Activated CD4-positive, alpha-beta T cell treated with anti-CD3 and anti-CD28 coated beads, Interleukin-2, Interleukin-4, amounts not matched to agents 100 ng/mL and 50 ng/mL, durations not matched to agents 16 hours and 8 hours (primary cell): ENCODE measurements at regions not wholly inside any gene's neighbourhood (a gene's known extent, or its start where the extent isn't known, plus 50 kb on each side); places are given as distances from the start of the nearest gene placed in this dataset.
A peak's percentile ranks its signal among the peaks of the same experiment; 100 is the strongest.
"Not testable (repeated sequence)": the region's sequence is repeated elsewhere in the genome, so short reads cannot be mapped to it uniquely, and the experiment has no call there.

Experiments
- DNase-seq: peaks from one replicate; pipeline ENCODE4 v3.0.0-alpha.2; 2020; ENCODE audit warnings: low spot score

DNA sequence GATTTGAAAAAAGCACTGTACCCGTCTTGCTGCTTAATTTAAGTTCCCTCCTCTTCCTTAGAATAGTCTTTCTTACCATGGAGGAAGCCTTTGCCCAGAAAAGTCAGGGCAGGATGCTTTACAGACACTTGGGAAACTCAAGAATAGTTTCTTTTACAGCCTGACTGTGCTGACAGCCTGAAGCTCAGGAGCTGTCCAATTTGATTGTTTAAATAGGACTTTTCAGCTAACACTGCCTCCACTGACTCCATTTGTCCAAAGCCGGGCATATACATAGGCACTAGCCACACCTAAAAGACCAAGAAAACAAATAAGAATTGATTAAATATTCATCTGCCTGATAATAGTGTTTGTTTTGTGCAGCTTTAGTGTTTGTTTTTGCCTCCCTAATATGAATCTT is 110.9 kb upstream of the L3MBTL4 start:
- DNase-seq = no peak

DNA sequence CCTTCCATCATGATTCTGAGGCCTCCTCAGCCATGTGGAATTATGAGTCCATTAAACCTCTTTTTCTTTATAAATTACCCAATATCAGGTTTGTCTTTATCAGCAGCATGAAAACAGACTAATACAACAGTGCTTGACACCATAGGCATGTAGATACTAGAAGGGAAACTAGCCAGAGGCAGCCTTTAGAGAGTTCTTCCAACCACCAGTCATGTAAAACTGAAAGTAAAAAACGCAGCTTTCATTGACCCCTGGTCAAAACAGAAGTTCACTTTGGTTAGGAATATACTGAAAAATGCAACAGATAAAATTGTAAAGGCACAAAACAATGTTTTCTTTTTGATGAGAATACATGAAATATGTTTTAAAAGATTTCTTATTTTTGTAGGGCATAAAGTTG is 122.8 kb upstream of the L3MBTL4 start:
- DNase-seq = no peak

DNA sequence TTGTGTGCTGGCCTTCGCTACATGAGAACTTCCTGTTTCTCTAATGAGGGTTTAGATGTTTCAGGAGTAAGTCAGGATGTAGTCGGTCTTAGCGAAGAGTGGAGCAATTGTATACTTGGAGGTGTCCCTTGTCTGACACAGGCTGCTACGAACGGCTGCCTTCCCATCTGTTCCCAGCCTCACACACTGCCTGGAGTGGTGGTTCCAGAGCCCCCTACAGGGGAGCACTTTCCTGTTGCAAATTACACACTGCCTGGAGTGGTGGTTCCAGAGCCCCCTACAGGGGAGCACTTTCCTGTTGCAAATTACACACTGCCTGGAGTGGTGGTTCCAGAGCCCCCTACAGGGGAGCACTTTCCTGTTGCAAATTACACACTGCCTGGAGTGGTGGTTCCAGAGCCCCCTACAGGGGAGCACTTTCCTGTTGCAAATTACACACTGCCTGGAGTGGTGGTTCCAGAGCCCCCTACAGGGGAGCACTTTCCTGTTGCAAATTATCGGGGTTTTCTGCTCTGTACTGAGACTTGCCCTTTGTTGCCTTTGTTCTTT is 126.5 kb upstream of the L3MBTL4 start:
- DNase-seq = not testable (repeated sequence)

DNA sequence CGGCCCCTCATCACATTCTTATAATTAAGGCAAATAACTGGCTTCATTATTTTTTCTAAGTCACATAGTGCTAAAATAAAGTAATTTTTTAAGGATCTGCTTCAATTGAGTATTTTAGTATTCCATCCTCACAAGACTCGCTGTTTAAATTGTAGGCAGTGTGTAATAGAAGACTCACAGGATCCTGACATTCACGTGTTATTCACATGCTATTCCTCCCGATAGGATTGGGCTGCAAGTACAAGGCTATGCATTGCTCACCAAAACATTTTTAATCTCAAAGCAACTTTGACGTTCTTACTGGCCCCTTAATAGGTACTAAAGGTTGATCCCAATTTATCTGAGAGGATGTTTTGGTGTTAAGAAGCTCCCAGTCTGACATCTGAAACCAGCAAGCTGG is 127.6 kb upstream of the L3MBTL4 start:
- DNase-seq = no peak

DNA sequence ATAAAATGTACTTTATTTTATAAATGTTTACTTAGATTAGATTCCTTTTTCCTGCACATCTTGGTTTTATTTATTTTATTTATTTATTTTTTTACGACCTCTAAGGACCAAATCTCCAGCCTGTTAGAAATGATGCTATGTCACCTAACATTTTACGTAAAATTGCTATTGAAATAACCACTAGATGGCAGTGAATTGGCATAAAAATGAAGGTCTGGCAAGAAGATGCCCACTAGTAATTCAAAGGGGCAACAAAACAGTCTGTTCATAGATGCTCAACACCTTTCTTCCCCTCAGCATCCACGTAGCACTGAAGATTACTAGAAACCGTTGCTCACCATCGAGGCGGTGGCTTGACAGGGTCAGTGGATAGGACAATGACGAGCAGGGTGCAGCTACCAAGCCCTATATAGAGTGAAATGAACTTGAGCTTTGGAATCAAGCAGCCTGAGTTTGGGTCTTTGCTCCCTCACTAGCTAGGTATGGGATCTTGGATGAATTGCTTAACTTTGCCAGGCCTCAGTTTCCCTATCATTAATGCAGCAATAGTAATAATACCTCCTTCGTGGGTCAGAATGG is 128.7 kb upstream of the L3MBTL4 start:
- DNase-seq = peak; percentile 4

DNA sequence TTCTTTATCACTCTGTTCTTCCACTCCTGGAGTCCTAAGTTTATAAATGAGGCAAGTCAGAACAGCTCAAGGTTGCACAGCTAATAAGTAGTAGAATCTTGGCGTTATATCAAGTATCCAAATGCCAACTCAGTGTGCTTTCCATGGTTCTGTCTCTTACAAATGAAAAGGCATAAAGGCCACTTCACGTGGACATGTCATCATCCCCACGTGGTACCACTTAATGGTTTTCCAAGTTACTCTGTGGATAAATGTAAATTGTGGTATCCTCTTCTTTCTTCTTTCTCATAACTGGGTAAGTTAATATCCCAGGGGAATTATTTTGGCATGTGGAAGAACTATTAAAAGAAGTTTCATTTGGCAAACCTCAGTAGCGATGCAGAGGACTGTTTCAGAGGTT is 131.5 kb upstream of the L3MBTL4 start:
- DNase-seq = no peak

DNA sequence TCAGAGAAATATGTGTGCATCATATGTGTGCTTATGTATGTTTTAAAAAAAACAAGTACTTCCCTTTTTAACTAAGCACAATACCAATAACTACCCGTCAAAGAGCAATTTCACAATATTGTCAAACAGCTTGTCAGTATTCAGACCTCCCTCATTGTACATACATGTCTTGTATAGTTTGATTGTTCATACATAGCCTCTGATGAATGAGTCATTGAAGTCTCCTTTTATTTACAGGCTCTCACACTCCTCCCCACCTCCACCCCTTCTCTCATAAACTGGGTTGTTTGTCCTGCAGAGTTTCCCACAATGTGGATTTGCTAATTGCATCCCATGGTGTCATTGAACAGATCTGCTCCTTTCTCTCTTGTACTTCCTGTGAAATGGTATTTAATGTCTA is 132.8 kb upstream of the L3MBTL4 start:
- no peak for DNase-seq

DNA sequence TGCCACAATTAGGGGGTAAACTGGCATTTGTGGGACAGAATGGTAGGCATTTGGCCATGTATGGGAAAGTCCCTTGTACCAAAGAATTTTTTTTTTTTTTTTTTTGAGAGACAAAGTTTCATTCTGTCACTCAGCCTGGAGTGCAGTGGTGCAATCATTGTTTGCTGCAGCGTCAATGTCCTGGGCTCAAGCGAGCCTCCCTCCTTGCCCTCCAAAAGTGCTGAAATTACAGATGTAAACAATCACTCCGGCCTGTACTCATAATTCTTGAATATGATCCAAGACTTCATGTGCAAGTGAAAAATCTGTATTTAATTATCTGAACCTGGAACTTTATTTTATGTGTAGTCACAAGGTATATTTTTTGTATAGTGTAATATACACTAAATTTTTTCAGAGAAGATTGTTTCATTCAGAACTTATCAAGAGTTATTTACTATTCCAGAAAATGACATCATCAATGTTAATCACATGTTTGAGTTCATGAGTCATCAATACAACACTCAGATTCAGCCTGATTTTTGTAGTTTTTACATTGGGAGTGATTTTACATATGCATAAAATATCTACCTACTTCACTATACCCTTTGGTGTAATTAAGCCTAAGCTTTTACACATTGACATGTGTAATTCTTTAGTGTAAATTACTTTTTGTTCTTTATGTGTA is 138.7 kb upstream of the L3MBTL4 start:
- no peak for DNase-seq

DNA sequence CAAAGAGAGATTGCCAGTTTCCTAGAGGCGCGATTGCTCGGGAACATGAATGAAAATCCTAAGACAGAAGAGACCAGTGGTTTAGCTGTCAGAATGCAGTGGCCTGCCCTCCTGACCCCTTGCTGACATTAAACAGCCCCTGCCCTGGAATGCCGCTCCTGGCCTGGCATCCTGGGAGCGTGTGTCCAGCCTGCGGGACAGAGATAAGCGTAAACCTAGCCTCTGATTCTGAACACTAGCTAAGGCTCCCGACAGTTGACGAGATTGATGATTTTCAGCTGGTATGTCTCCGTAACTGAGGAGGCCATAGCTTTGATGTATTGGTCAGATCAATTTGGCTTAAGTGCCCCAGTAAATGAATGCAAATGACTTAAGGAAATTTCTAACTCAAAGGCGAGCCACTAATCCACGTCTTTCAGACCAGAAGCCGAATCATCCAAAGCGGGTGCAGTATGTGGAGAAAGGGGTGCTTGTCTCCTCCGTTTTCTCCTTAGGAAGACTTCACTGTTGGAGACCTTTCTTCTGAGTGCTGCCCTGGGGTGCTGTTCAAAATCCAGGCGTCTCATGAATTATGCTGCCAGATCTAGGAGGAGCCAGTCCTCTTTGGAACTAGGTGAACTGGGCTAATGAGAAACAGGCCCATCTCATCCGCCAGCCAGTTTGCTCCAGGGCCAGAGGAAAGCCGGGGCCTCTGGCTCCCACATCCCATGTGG is 142.5 kb upstream of the L3MBTL4 start:
- DNase-seq = no peak

DNA sequence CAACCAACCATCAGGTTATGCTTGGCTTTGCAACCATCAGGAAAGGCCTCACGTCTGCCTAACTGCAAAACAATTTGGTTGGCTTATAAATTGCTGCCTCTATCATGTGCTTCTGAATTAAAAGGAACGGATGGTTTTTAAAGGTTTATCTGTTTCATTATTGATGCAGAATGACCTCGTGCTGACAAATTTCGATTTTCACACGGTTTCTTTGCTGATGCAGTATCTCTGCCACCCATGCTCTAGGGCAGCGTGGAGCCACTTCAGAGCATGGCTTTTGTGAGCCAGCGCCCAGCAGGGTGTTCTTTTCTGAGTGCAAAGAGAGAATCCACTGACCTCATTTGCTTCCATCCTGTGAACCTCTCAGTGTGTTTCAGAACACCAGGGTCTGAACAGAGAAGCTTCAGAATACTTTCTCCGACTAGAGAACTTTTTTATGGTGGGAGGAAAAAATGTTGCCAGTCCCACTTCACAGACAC is 143.1 kb upstream of the L3MBTL4 start:
- DNase-seq = no peak

DNA sequence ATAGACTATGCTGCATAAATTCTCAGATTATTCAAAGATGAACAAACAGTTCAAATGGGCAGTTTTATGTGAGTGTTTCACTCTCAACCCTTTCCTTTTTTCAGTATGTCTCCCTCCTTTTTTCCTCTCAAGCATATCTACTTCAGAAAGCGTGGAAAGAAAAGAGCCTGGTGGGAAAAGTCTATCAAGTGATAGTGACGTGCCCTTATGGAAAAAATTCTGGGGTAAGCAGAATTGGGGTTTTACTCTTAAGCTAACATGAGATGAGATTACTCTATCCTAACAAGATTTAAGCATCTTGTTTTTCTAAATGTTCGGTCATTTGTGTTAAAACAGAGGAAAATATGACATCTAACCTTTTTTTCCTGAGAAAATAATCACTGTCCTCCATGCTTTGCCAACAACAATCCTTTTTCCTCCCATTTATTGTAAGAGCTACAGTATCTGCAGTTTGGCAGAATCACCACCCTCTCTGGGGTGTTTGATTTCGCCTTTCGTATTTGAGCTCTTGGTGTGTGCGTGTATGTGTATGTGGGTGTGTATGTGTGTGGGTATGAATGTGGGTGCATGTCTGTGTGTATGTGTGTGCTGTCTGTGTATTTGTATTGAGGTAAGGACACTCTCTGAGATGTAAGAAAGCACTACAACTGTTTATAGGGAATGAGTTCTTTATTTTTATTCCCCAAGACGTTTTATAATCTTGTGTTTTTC is 143.9 kb upstream of the L3MBTL4 start:
- DNase-seq = no peak

DNA sequence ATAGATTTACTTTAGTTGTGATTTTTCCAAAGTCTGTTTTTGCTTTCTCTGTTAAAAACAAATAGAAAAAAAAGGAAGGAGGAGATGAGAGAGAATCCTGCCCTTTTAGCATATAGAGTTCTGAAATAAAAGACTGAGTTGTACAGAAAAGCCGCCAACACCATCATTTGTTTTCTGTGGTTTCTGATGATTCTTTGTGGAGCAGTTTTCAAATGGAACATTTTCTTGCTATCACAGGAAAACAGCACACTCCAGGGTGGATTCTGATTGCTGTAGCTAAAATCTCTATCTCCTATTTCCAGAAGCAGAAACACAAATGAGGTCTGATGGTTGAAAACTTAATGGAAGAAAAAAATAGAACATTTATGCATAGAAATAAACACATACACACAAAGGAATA is 144.6 kb upstream of the L3MBTL4 start:
- DNase-seq = no peak

DNA sequence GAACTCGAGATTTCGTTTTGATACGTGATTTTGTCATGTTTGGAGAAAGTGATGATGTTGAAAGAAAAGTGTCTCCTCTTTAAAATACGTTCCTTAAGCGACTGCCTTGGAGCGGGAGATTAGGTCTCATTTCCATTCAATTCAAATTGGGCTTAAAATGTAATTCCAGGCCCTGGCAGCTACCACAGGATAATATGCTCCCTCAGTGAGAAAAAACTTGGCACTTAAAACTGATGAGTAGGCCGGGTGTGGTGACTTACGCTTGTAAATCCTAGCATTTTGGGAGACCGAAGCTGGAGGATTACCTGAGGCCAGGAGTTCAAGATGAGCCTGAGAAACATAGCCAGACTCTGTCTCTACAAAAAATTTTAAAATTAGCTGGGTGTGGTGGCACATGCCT is 146.3 kb upstream of the L3MBTL4 start:
- DNase-seq = no peak

DNA sequence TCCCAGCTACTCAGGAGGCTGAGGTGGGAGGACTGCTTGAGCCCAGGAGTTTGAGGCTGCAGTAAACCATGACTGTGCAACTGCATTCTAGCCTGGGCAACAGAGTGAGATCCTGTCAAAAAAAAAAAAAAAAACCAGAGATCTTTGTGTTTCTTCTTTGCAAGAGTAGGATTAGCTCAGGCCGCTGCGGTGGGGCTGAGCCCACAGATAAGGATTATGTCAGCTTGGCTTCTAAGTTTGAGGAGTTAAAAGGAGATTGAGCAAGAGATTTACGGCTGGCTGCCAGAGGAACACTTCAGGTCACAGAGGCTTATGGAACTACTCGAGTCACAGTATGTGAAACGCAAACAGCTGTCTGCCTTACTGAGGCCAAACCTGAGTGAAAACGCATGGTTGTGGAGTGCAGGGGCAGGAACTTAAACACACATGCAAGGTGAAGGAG is 146.7 kb upstream of the L3MBTL4 start:
- no peak for DNase-seq

DNA sequence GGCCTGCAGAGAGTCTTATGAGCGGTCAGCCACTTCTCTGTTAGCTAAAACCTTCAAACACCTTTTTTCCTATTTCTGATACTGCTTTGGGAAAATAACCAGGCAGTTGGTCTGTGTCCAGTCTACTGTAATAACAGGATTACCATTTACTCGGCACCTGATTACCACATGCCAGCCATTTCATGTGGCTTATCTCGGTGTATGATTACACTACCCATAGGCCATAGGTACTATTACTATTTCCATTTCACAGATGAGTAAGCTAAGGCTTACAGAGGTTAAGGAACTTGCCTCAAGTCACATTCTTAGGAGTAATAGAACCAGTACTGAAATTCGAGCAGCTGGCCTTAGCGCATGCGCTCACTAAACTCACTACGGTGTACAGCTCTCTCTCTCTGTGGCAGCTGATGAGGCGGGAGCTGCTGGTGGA is 147.2 kb upstream of the L3MBTL4 start:
- DNase-seq = no peak

DNA sequence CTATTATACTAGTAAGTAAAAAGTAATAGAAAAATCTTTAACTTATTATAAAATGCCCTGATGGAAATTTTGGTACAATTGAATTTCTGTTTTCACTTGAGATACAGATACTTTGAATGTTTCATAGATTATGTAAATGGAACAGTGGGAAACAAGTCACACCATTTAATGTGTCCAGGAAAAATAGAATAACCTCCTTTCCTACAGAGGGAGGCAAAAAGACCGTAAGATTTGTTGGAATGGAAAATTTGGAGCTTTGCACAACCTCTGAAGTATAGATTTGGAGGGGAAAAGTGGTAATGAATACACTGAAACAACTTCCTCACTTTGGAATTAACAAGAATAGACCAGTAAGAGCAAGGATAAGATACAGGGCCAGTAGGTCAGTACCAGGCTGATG is 149.2 kb upstream of the L3MBTL4 start:
- no peak for DNase-seq

DNA sequence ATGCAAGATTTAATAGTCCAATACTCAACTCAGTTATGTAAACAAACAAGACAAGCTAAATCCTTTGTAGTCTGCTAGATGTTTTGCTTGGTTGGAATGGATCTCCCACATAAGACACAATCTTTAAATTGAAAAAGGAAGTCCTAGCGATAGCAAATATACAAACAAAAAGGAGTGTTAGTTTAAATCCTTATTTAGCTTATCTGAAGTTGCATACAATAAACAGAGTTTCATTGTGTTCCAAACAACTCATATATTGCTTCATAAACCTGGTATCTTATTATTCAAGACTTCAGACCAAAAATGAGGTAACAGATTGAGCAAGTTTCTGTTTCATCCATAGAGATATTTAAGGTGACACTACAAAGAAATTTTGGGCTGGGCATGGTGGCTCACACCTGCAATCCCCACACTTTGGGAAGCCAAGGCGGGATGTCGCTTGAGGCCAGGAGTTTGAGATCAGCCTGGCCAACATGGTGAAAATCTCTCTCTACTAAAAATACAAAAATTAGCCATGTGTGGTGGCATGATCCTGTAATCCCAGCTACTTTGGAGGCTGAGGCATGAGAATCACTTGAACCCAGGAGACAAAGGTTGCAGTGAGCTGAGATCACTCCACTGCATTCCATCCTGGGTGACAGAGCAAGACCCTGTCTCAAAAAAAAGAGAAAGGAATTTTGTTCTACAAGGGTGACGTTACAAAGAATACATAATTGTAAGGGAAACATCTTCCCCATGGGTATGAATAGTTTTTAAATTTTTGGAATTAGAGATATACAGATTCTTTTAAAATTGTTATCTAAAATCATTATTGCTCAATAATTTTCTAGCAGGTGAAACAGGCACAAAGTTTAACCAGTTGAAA is 150.5 kb upstream of the L3MBTL4 start:
- no peak for DNase-seq

DNA sequence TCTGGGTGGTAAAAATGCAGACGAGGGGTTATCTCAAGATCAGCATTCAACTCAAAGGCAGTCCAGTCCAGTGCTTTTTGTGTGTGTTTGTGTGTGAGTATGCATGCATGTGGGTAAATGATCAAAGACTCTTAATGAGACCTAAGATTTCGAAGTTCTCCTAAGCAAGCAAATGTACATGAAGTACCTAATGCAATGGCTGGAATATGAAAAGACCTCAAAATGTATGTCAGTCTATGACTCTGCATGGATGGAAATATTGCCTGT is 151.0 kb upstream of the L3MBTL4 start:
- DNase-seq = no peak

DNA sequence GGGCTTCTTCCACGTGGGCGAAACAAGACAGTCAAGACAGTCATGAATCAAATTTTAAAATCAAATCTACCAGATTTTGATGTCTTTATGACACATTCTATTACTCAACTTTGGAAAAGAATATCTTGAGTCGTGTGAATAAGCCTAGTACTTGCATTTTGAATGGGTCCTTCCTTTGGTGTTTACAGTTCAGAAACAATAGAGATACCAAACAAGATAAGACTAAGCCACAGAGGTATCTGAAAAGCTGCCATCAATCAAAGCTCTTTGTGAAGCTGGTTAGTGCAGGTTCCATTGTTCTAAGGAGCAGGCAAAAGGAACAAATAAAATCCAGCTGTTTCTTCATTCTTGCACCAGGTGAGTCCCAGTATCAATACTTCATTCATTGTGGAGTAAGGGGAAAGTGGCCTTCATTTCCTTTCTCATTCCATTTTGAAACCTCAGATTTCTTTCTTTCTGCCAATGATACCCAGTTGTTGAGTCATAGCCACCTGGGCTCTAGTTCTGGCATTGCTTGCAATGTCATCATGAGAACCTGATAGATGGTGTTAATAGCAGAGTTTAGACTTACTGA is 151.7 kb upstream of the L3MBTL4 start:
- peak; percentile 33 for DNase-seq

DNA sequence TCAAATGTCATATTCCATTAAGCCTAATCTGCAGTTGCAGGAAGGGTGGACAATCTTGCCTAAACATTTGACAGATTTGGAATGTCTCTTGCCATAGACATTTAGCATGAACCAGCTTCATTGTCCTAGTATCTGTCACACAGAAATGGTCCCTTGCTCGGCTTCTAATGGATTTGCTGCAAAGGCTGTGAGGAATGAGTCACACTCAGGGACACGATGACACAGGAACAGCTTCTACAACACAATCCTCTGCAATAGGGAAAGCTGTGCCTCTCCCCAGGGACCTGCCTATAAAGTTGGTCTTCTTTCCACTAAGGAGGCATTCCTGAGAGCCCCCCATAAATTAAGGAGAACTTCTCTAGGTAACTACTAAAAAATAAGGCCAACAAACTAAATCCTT is 155.1 kb upstream of the L3MBTL4 start:
- DNase-seq = no peak

DNA sequence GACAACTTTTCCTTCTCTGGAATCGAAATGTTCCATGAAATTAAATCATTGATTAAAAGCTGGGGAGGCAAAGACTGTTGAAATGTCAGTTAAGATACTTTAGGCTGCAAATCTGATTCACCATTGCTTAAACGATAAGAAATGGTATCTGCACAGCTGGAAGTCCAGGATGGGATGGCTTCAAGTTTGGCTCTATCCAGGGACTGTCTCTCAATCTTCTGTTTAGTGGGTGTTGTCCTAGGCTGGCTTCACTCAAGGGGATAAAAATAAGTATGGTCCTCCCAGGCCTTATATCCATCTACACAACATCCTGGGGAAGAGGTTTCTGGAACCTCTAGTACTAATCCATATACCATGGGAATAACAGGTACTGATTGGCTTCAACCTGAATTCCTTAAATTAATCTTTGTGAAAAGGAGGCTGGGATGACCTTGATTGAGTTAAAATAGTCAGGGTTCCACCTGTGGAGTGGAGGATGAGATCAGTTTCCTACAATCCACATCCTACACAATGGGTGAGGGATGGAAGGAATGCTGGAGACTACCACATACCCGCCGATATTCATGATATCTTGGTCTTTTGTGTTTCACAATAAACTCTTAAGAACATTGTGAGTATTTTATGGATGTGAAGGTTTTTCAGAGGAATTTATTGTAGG is 156.0 kb upstream of the L3MBTL4 start:
- DNase-seq = no peak
